GM12878 (cell line): ENCODE measurements at regions not wholly inside any gene's neighbourhood (a gene's known extent, or its start where the extent isn't known, plus 50 kb on each side); places are given as distances from the start of the nearest gene placed in this dataset.

Source experiments
- ATAC-seq: fragments of 200-7000 bp; cut with Tn5 transposase; 3 replicates; pipeline ENCODE4 v1.9.1; 2020; ENCODE audit warnings: mild to moderate bottlenecking, moderate library complexity
- BruUV-seq: library from RNA; stranded (reverse); fragments of 400-500 nt; replicated peaks from 2 replicates; lab custom pipeline; 2021; lab: Mats Ljungman, UMichigan
- CTCF ChIA-PET: fragments of 300-600 bp; sonication (Branson Sonifier 250); formaldehyde crosslinking; extraction: SDS; loops from one replicate; lab custom pipeline; 2021; ENCODE audit warnings: inconsistent platforms; lab: Yijun Ruan, JAX
- POLR2A ChIA-PET: fragments of 350-600 bp; formaldehyde crosslinking; extraction: SDS; loops from one replicate; lab custom pipeline; 2021; ENCODE audit warnings: inconsistent platforms; lab: Charles Lee
- RAD21 ChIA-PET: fragments of 300-600 bp; sonication (Branson Sonifier 250); formaldehyde crosslinking; loops from one replicate; lab custom pipeline; 2023; ENCODE audit warnings: antibody characterized with exemption; ENCODE audit not compliant: unreplicated experiment; lab: Charles Lee
- SMC1A ChIA-PET: fragments of 300-600 bp; sonication (Branson Sonifier 250); formaldehyde crosslinking; loops from one replicate; lab custom pipeline; 2023; ENCODE audit not compliant: unreplicated experiment, uncharacterized antibody; lab: Charles Lee
- DNase-seq: peaks from one replicate; pipeline ENCODE4 v3.0.0-alpha.2; 2011; ENCODE audit warnings: low read depth, low spot score
- FAIRE-seq: peaks from 3 replicates; lab custom pipeline; 2011; peaks lifted over from hg19 to GRCh38; lab: Jason Lieb, UNC
- H2AFZ ChIP-seq: 2 replicates; pipeline ENCODE4 v1.6.0; 2011; ENCODE audit warnings: low read depth, low read length, control low read depth; ENCODE audit not compliant: control insufficient read depth
- H3K27ac ChIP-seq: 2 replicates; pipeline ENCODE4 v1.5.1; 2011; ENCODE audit warnings: control low read depth; ENCODE audit not compliant: control insufficient read depth, insufficient read depth
- H3K27me3 ChIP-seq, 2 experiments: replicated peaks in 1 of 2; 2 replicates each; pipeline versions ENCODE4 v1.6.0 to v1.6.1; 2011; ENCODE audit warnings: low read length in 1 of 2; ENCODE audit not compliant: control insufficient read depth in 2 of 2, insufficient read depth in 2 of 2
- H3K36me3 ChIP-seq, 2 experiments: 2 replicates each; pipeline ENCODE4 v1.5.1; 2011; ENCODE audit warnings: low read length in 1 of 2; ENCODE audit not compliant: control insufficient read depth in 2 of 2, insufficient read depth in 2 of 2
- H3K4me1 ChIP-seq: 2 replicates; pipeline ENCODE4 v1.6.1; 2011; ENCODE audit warnings: mild to moderate bottlenecking, low read length, moderate library complexity, mixed read lengths; ENCODE audit not compliant: control insufficient read depth, insufficient read depth
- H3K4me2 ChIP-seq: 2 replicates; pipeline ENCODE4 v1.6.0; 2011; ENCODE audit warnings: control low read depth; ENCODE audit not compliant: control insufficient read depth, insufficient read depth
- H3K4me3 ChIP-seq: fragments of 200-600 bp; sonication (generic); 2 replicates; pipeline ENCODE4 v1.5.1; 2016
- H3K79me2 ChIP-seq: 2 replicates; pipeline ENCODE4 v1.6.0; 2011; ENCODE audit warnings: low read length; ENCODE audit not compliant: control insufficient read depth, insufficient read depth
- H3K9ac ChIP-seq: 2 replicates; pipeline ENCODE4 v1.8.0; 2011; ENCODE audit warnings: low read length, control low read depth, mixed read lengths; ENCODE audit not compliant: control insufficient read depth, insufficient read depth
- H3K9me3 ChIP-seq: replicated peaks from 3 replicates; pipeline ENCODE4 v1.5.1; 2011; ENCODE audit warnings: mild to moderate bottlenecking, low read length; ENCODE audit not compliant: control insufficient read depth, insufficient read depth
- H4K20me1 ChIP-seq: 2 replicates; pipeline ENCODE4 v1.6.0; 2011; ENCODE audit not compliant: control insufficient read depth, insufficient read depth
- CUX1 ChIP-seq: IDR thresholded peaks from 2 replicates; pipeline ENCODE4 v1.6.1; 2012; ENCODE audit warnings: improper control_type of control experiment, low read depth, low read length; ENCODE audit not compliant: insufficient replicate concordance
- KLF5 ChIP-seq: fragments of 450-650 bp; IDR thresholded peaks from 2 replicates; pipeline ENCODE4 v1.6.1; 2014; ENCODE audit warnings: mild to moderate bottlenecking; ENCODE audit not compliant: partially characterized antibody
- NFYB ChIP-seq: IDR thresholded peaks from 2 replicates; pipeline ENCODE4 v1.6.1; 2011; ENCODE audit warnings: low read depth, mild to moderate bottlenecking, low read length, improper control_type of control experiment, moderate library complexity; ENCODE audit not compliant: insufficient read depth
- WRNIP1 ChIP-seq: IDR thresholded peaks from 2 replicates; pipeline ENCODE4 v1.6.1; 2011; ENCODE audit warnings: low read depth, low read length, improper control_type of control experiment, borderline replicate concordance
- WGBS: methylation state at CpG from one replicate; pipeline ENCODE4 v1.1.6; 2016; ENCODE audit warnings: low lambda C conversion rate; ENCODE audit not compliant: insufficient replicate concordance, insufficient coverage; ENCODE audit errors: missing lambda C conversion rate; 5-methylcytosine and 5-hydroxymethylcytosine counted together
- in situ Hi-C: fragments of 300-500 bp; cut with MboI; formaldehyde crosslinking; loops from 9 replicates; pipeline ENCODE4 v1.14.3; 2018; ENCODE audit warnings: mixed read lengths
- intact Hi-C: fragments of 100-400 bp; cut with micrococcal nuclease; formaldehyde crosslinking; loops from one replicate; pipeline ENCODE4 v1.14.2; 2022; ENCODE audit not compliant: unreplicated experiment

- no peak overlapping the region for H3K4me3 ChIP-seq
- no TSS peak for BruUV-seq
- DNase-seq (no peak), ATAC-seq (no peak), FAIRE-seq (no peak)
- H3K79me2 ChIP-seq: no peaks in the 10 kb centered on the region
- no peaks in the 10 kb centered on the region for H4K20me1 ChIP-seq
- H3K27ac ChIP-seq: no peak overlapping the region
- WGBS: 17% methylated on average over 5 of the region's 5 CpGs
- H3K36me3 ChIP-seq: no peaks in the 10 kb centered on the region
- intact Hi-C loops: no loop called here
- in situ Hi-C loops: no loop called here
- TF ChIP-seq CUX1 (no peak), KLF5 (no peak), WRNIP1 (no peak), NFYB (no peak)
- no peaks in the 10 kb centered on the region for H3K4me1 ChIP-seq
- no peak overlapping the region for H3K4me2 ChIP-seq
- H2AFZ ChIP-seq: no peak overlapping the region
- SMC1A ChIA-PET: interaction anchor here (0.8 kb wide), 1 partner anchor 116 kb away, joined by 3 read pairs; no protein-coding TSS in a partner anchor
- H3K27me3 ChIP-seq: no peaks in the 10 kb centered on the region
- RAD21 ChIA-PET: no interaction called here
- no peak overlapping the region for H3K9ac ChIP-seq
- CTCF ChIA-PET: no interaction called here
- no peaks in the 10 kb centered on the region for H3K9me3 ChIP-seq
- POLR2A ChIA-PET: no interaction called here
Observed at GRCh38 chr9:78598120-78598519, 301.2 kb downstream of the PSAT1 start.
